Activated CD4-positive, alpha-beta T cell treated with anti-CD3 and anti-CD28 coated beads, Interleukin-2, amount 10 ng/mL, durations not matched to agents 24 days and 14 days (primary cell): ENCODE measurements at regions not wholly inside any gene's neighbourhood (a gene's known extent, or its start where the extent isn't known, plus 50 kb on each side); places are given as distances from the start of the nearest gene placed in this dataset.

Experiments used
- DNase-seq: peaks from one replicate; pipeline ENCODE4 v3.0.0; 2022
- H3K27ac Mint-ChIP-seq: one replicate; pipeline ENCODE4 v1.8.0; 2022; ENCODE audit warnings: mild to moderate bottlenecking, mixed read lengths
- H3K27me3 Mint-ChIP-seq: one replicate; pipeline ENCODE4 v1.8.0; 2022; ENCODE audit warnings: mixed read lengths
- H3K36me3 Mint-ChIP-seq: one replicate; pipeline ENCODE4 v1.8.0; 2022; ENCODE audit warnings: low read depth, mild to moderate bottlenecking, mixed read lengths
- H3K4me1 Mint-ChIP-seq: one replicate; pipeline ENCODE4 v1.8.0; 2021; ENCODE audit warnings: mixed read lengths
- H3K4me3 Mint-ChIP-seq: one replicate; pipeline ENCODE4 v1.8.0; 2022; ENCODE audit warnings: mild to moderate bottlenecking, moderate library complexity, mixed read lengths
- H3K9me3 Mint-ChIP-seq: one replicate; pipeline ENCODE4 v1.8.0; 2021; ENCODE audit warnings: mixed read lengths
- intact Hi-C: fragments of 100-400 bp; cut with micrococcal nuclease; formaldehyde crosslinking; loops from one replicate; pipeline ENCODE4 v1.15.1; 2023

DNA sequence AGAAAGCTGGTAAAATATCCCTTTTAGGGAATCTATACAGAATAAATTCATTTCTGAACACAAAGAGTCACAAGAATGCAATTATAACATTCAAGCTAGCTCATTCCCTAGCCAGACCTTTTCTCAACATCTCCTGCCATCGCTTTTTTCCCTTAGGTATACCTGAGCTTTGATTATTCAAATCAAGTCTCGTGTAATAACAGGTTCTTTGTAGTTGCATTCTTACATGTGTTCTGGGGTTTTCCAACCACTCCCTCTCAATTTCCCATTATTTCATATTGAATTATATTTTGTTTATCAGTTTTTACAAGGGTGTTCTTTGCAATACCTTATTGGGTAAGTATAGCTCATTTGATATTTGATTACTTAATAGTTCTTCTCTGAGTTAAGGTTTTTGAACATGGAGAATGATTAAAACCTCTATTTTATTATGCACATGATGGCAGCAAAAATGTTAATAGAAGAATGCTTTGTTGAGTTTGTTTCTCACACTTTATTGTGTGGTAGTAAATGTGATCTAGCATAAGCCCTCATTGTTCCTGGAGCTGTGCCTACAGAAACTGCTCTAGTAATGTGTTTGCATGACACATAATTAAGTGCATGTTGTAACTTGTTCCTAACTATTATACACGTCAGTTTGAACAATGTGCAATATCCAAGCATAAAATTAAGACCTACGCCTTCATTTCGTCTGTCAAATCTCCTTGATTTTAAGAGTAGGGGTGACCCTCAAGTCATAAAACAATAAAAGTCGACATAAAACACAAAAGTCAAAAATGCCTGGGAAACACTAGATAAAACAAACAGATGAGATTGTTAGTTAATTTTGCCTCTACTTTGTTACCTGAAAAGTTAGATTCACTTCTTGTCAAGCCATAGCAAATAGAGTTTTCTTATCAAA, 124.0 kb upstream of the POF1B start:
- Mint-ChIP-seq H3K36me3 (no peaks in the 10 kb centered on the region), H3K4me3 (no peak overlapping the region), H3K27me3 (no peaks in the 10 kb centered on the region), H3K27ac (no peak overlapping the region), H3K9me3 (no peaks in the 10 kb centered on the region), H3K4me1 (no peaks in the 10 kb centered on the region)
- intact Hi-C loops: no loop called here
- DNase-seq: no peak

DNA sequence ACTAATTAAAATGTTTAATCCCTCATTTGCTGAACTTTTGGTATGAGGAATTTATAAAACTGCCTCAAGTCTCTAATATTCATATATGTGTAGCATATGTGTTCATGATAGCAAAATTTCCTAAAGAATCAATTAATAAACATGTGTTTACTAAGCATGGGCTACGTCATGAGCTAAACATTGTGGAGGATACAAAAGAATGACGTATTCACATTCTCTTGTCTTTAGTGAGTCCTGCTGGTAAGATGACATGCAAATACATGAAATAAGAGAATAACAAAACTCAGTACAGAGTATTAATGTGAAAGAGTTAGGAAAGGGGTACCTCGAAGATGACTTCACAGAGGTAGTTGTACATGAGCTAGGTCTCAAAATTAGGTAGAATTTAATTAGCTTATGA, 121.9 kb upstream of the POF1B start:
- Mint-ChIP-seq H3K9me3 (no peaks in the 10 kb centered on the region), H3K4me1 (no peaks in the 10 kb centered on the region), H3K27ac (no peak overlapping the region), H3K27me3 (no peaks in the 10 kb centered on the region), H3K36me3 (no peaks in the 10 kb centered on the region), H3K4me3 (no peak overlapping the region)
- intact Hi-C loops: no loop called here
- DNase-seq: no peak

GRCh38 chrX:85499400-85499799, 119.9 kb upstream of the POF1B start:
- Mint-ChIP-seq H3K4me1 (no peaks in the 10 kb centered on the region), H3K4me3 (no peak overlapping the region), H3K27ac (no peak overlapping the region), H3K36me3 (no peaks in the 10 kb centered on the region), H3K9me3 (no peaks in the 10 kb centered on the region), H3K27me3 (no peaks in the 10 kb centered on the region)
- DNase-seq: no peak
- intact Hi-C loops: no loop called here

DNA sequence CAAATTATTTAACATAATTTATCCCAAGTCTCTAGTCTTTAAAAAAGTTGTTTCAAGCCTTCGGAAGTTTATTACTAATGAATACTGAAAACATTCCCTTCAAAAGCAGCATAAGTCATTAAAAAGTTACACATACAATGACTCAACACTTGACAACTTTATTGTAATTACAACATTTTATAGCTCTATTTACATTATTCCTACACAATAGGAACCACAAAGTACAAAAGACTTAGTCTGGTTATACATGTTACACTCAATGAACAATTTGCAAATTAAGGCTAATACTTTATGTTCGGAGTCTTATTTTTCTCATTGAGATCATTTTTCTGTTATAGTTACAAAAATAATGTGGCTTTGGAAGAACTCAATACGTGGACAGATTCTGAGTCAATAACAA, 114.4 kb upstream of the POF1B start:
- H3K4me1 Mint-ChIP-seq: no peaks in the 10 kb centered on the region
- no peaks in the 10 kb centered on the region for H3K9me3 Mint-ChIP-seq
- intact Hi-C loops: no loop called here
- no peaks in the 10 kb centered on the region for H3K27me3 Mint-ChIP-seq
- no peak for DNase-seq
- no peaks in the 10 kb centered on the region for H3K36me3 Mint-ChIP-seq
- H3K4me3 Mint-ChIP-seq: no peak overlapping the region
- no peak overlapping the region for H3K27ac Mint-ChIP-seq

GRCh38 chrX:85454295-85454694, 74.8 kb upstream of the POF1B start:
- H3K27me3 Mint-ChIP-seq: no peaks in the 10 kb centered on the region
- H3K9me3 Mint-ChIP-seq: no peaks in the 10 kb centered on the region
- H3K36me3 Mint-ChIP-seq: no peaks in the 10 kb centered on the region
- no peak overlapping the region for H3K4me3 Mint-ChIP-seq
- intact Hi-C loops: no loop called here
- DNase-seq: no peak
- H3K4me1 Mint-ChIP-seq: no peaks in the 10 kb centered on the region
- H3K27ac Mint-ChIP-seq: no peak overlapping the region

- Mint-ChIP-seq H3K27me3 (no peaks in the 10 kb centered on the region), H3K9me3 (no peaks in the 10 kb centered on the region), H3K4me1 (no peaks in the 10 kb centered on the region), H3K4me3 (no peak overlapping the region), H3K36me3 (no peaks in the 10 kb centered on the region), H3K27ac (no peak overlapping the region)
- DNase-seq: no peak
- intact Hi-C loops: no loop called here
Observed at GRCh38 chrX:85444613-85445012, 65.1 kb upstream of the POF1B start.
